HEK293 (cell line): ENCODE measurements at regions not wholly inside any gene's neighbourhood (a gene's known extent, or its start where the extent isn't known, plus 50 kb on each side); places are given as distances from the start of the nearest gene placed in this dataset.

Experiments
- CTCF ChIA-PET: fragments of 350-600 bp; formaldehyde crosslinking; extraction: SDS; loops from one replicate; lab custom pipeline; 2021; ENCODE audit warnings: antibody characterized with exemption; lab: Yijun Ruan, JAX
- POLR2A ChIA-PET: fragments of 300-600 bp; formaldehyde crosslinking; extraction: SDS; loops from one replicate; lab custom pipeline; 2020; ENCODE audit warnings: antibody characterized with exemption, inconsistent platforms; lab: Yijun Ruan, JAX
- H3K27ac ChIP-seq: fragments of 200-500 bp; sonication (Bioruptor generic); 2 replicates; pipeline ENCODE4 v1.5.1; 2014; ENCODE audit warnings: low read depth, low read length, control low read depth, inconsistent platforms; ENCODE audit errors: extremely low read depth
- H3K36me3 ChIP-seq, 2 experiments: fragments of 200-500 bp in 1 of 2; sonication (Bioruptor generic) in 1 of 2; 1 replicate in 1 of 2; 2 replicates in 1 of 2; pipeline ENCODE4 v1.5.1; 2014 to 2017; ENCODE audit warnings: inconsistent platforms in 2 of 2, low read length in 2 of 2; ENCODE audit not compliant: control insufficient read depth in 2 of 2, insufficient read depth in 1 of 2
- H3K4me1 ChIP-seq: fragments of 200-500 bp; sonication (Bioruptor generic); 2 replicates; pipeline ENCODE4 v1.5.1; 2014; ENCODE audit warnings: mild to moderate bottlenecking, low read length, inconsistent platforms; ENCODE audit not compliant: control insufficient read depth, insufficient read depth
- H3K4me3 ChIP-seq: 2 replicates; pipeline ENCODE4 v1.5.1; 2011; ENCODE audit warnings: low read depth, mild to moderate bottlenecking, control low read depth, low read length, moderate library complexity
- H3K9me3 ChIP-seq: fragments of 200-500 bp; sonication (Bioruptor generic); 2 replicates; pipeline ENCODE4 v1.5.1; 2014; ENCODE audit warnings: low read depth, low read length, inconsistent platforms; ENCODE audit not compliant: control insufficient read depth, insufficient read depth
- MEIS1 ChIP-seq: sonication (generic); formaldehyde crosslinking; IDR thresholded peaks from 2 replicates; pipeline ENCODE4 v1.8.1; 2022; ENCODE audit warnings: missing genetic modification reagents, mild to moderate bottlenecking, borderline replicate concordance
- SCRT2 ChIP-seq: fragments of 450-650 bp; formaldehyde crosslinking; IDR thresholded peaks from 2 replicates; pipeline ENCODE4 v1.5.1; 2016; ENCODE audit warnings: missing biosample characterization, missing genetic modification characterization
- YY1 ChIP-seq: fragments of 450-650 bp; formaldehyde crosslinking; IDR thresholded peaks from 2 replicates; pipeline ENCODE4 v1.5.1; 2018; ENCODE audit warnings: missing biosample characterization, missing genetic modification characterization
- ZFP37 ChIP-seq: fragments of 450-650 bp; formaldehyde crosslinking; IDR thresholded peaks from 2 replicates; pipeline ENCODE4 v1.5.1; 2016; ENCODE audit warnings: missing biosample characterization, missing genetic modification characterization
- ZNF24 ChIP-seq: fragments of 450-650 bp; formaldehyde crosslinking; IDR thresholded peaks from 2 replicates; pipeline ENCODE4 v1.5.1; 2016; ENCODE audit warnings: missing biosample characterization, missing genetic modification characterization
- ZNF302 ChIP-seq: fragments of 450-650 bp; formaldehyde crosslinking; IDR thresholded peaks from 2 replicates; pipeline ENCODE4 v1.5.1; 2016; ENCODE audit warnings: missing biosample characterization, missing genetic modification characterization, low read depth
- ZNF341 ChIP-seq: fragments of 450-650 bp; formaldehyde crosslinking; IDR thresholded peaks from 2 replicates; pipeline ENCODE4; 2016; ENCODE audit warnings: low read depth, missing biosample characterization, missing genetic modification characterization
- ZNF416 ChIP-seq: fragments of 450-650 bp; formaldehyde crosslinking; IDR thresholded peaks from 2 replicates; pipeline ENCODE4 v1.5.1; 2016; ENCODE audit warnings: missing biosample characterization, missing genetic modification characterization
- ZNF530 ChIP-seq: fragments of 450-650 bp; formaldehyde crosslinking; IDR thresholded peaks from 2 replicates; pipeline ENCODE4 v1.5.1; 2016; ENCODE audit warnings: low read depth, missing biosample characterization, missing genetic modification characterization
- ZXDB ChIP-seq: fragments of 450-650 bp; formaldehyde crosslinking; IDR thresholded peaks from 2 replicates; pipeline ENCODE4 v1.5.1; 2016; ENCODE audit warnings: missing biosample characterization, missing genetic modification characterization
- TF ChIP-seq, protein P1 (sequence below): fragments of 450-650 bp; formaldehyde crosslinking; IDR thresholded peaks from 2 replicates; pipeline ENCODE4 v1.5.1; 2016; ENCODE audit warnings: missing biosample characterization, missing genetic modification characterization
- TF ChIP-seq, protein P2 (sequence below): fragments of 450-650 bp; formaldehyde crosslinking; IDR thresholded peaks from 2 replicates; pipeline ENCODE4 v1.5.1; 2016; ENCODE audit warnings: missing biosample characterization, missing genetic modification characterization
- TF ChIP-seq, protein P3 (sequence below): fragments of 450-650 bp; formaldehyde crosslinking; IDR thresholded peaks from 2 replicates; pipeline ENCODE4 v1.5.1; 2016; ENCODE audit warnings: missing biosample characterization, missing genetic modification characterization, low read depth
- TF ChIP-seq, protein P4 (sequence below): fragments of 450-650 bp; formaldehyde crosslinking; IDR thresholded peaks from 2 replicates; pipeline ENCODE4 v1.5.1; 2016; ENCODE audit warnings: missing biosample characterization, missing genetic modification characterization, borderline replicate concordance
- TF ChIP-seq, protein P5 (sequence below): fragments of 450-650 bp; formaldehyde crosslinking; IDR thresholded peaks from 2 replicates; pipeline ENCODE4 v1.5.1; 2017; ENCODE audit warnings: missing biosample characterization, missing genetic modification characterization
- TF ChIP-seq, protein P6 (sequence below): fragments of 450-650 bp; formaldehyde crosslinking; IDR thresholded peaks from 2 replicates; pipeline ENCODE4 v1.5.1; 2016; ENCODE audit warnings: missing biosample characterization, missing genetic modification characterization, low read depth
- TF ChIP-seq, protein P7 (sequence below): fragments of 450-650 bp; formaldehyde crosslinking; IDR thresholded peaks from 2 replicates; pipeline ENCODE4 v1.5.1; 2017; ENCODE audit warnings: missing biosample characterization, missing genetic modification characterization

DNA sequence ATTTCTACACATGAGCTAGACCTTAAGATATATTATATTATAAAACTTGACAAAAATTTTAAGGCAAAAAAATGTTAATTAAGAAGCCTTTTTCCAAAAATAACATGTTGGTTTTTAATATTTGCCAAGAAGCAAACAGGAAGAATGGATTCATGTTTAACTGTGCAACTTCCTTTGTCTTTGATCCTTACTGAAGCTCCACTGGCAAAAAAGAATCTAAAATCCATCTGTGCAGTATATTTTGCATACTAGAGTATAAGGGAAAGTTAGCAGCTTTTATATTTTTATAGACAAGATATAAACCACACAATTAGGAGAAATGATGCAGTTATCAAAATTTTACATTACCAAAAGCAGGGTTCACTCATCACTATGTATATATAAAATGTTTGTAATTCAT is 76.9 kb upstream of the RGS18 start:
- Histone ChIP-seq H3K4me3 (no peak overlapping the region), H3K36me3 (no peaks in the 10 kb centered on the region), H3K4me1 (no peaks in the 10 kb centered on the region), H3K27ac (no peak overlapping the region), H3K9me3 (no peaks in the 10 kb centered on the region)
- POLR2A ChIA-PET, result no interaction called here
- CTCF ChIA-PET, result no interaction called here
- TF ChIP-seq ZNF416 (no peak), ZNF302 (no peak), ZNF24 (tag by site-specific recombination) (no peak), ZFP37 (tag by site-specific recombination) (no peak)
- TF ChIP-seq, protein P1, sequence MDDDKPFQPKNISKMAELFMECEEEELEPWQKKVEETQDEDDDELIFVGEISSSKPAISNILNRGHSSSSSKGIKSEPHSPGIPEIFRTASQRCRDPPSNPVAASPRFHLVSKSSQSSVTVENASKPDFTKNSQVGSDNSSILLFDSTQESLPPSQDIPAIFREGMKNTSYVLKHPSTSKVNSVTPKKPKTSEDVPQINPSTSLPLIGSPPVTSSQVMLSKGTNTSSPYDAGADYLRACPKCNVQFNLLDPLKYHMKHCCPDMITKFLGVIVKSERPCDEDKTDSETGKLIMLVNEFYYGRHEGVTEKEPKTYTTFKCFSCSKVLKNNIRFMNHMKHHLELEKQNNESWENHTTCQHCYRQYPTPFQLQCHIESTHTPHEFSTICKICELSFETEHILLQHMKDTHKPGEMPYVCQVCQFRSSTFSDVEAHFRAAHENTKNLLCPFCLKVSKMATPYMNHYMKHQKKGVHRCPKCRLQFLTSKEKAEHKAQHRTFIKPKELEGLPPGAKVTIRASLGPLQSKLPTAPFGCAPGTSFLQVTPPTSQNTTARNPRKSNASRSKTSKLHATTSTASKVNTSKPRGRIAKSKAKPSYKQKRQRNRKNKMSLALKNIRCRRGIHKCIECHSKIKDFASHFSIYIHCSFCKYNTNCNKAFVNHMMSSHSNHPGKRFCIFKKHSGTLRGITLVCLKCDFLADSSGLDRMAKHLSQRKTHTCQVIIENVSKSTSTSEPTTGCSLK (tag by site-specific recombination), result no peak
- TF ChIP-seq, protein P2, sequence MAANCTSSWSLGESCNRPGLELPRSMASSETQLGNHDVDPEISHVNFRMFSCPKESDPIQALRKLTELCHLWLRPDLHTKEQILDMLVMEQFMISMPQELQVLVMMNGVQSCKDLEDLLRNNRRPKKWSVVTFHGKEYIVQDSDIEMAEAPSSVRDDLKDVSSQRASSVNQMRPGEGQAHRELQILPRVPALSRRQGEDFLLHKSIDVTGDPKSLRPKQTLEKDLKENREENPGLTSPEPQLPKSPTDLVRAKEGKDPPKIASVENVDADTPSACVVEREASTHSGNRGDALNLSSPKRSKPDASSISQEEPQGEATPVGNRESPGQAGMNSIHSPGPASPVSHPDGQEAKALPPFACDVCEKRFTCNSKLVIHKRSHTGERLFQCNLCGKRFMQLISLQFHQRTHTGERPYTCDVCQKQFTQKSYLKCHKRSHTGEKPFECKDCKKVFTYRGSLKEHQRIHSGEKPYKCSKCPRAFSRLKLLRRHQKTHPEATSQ (tag by site-specific recombination), result no peak
- TF ChIP-seq, protein P3, sequence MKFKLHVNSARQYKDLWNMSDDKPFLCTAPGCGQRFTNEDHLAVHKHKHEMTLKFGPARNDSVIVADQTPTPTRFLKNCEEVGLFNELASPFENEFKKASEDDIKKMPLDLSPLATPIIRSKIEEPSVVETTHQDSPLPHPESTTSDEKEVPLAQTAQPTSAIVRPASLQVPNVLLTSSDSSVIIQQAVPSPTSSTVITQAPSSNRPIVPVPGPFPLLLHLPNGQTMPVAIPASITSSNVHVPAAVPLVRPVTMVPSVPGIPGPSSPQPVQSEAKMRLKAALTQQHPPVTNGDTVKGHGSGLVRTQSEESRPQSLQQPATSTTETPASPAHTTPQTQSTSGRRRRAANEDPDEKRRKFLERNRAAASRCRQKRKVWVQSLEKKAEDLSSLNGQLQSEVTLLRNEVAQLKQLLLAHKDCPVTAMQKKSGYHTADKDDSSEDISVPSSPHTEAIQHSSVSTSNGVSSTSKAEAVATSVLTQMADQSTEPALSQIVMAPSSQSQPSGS (tag by site-specific recombination), result no peak

DNA sequence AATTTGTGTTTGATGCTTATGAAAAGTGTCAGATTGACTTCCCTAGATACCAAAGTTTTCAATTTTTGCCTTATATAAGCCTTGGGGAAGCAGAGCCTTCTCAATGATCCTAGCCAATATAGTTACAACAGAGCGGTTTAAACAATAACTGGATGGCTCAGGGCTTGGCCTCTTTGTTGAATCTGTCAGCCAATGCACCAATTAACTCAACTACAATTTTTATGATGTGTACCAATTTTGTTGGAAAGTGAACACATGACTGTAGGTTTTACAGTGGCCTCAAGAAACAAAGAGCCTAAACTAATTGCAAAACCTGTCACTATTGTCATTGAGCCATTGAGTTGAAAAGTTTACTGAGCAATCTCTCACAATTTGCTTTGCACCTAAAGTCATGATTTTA is 71.6 kb upstream of the RGS18 start:
- no peaks in the 10 kb centered on the region for H3K9me3 ChIP-seq
- no peak overlapping the region for H3K27ac ChIP-seq
- H3K36me3 ChIP-seq, result no peaks in the 10 kb centered on the region
- POLR2A ChIA-PET, result no interaction called here
- H3K4me1 ChIP-seq, result no peaks in the 10 kb centered on the region
- no peak overlapping the region for H3K4me3 ChIP-seq
- CTCF ChIA-PET, result no interaction called here
- TF ChIP-seq, protein P4, sequence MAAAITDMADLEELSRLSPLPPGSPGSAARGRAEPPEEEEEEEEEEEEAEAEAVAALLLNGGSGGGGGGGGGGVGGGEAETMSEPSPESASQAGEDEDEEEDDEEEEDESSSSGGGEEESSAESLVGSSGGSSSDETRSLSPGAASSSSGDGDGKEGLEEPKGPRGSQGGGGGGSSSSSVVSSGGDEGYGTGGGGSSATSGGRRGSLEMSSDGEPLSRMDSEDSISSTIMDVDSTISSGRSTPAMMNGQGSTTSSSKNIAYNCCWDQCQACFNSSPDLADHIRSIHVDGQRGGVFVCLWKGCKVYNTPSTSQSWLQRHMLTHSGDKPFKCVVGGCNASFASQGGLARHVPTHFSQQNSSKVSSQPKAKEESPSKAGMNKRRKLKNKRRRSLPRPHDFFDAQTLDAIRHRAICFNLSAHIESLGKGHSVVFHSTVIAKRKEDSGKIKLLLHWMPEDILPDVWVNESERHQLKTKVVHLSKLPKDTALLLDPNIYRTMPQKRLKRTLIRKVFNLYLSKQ (tag by site-specific recombination), result no peak
- no peak for TF ChIP-seq YY1 (tag by site-specific recombination)
- TF ChIP-seq MEIS1, result no peak
- no peak for TF ChIP-seq ZNF341 (tag by site-specific recombination)
- TF ChIP-seq SCRT2 (tag by site-specific recombination), result no peak
- TF ChIP-seq ZXDB (tag by site-specific recombination), result no peak

DNA sequence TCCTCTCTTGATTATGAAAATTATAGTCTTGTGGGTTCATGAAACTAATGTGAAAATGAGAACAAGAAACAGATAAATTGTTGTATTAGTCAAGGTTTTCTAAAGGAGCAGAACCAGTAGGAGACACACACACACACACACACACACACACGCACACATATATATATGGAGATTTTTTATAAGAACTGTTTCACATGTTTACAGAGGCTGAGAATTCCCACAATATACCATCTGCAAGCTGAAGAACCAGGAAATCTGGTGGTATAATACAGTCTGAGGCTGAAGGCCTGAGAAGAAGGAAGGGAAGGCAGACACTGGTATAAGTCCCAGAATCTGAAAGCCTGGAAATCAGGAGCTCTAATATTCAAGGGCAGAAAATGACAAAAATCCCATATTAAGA is 70.9 kb upstream of the RGS18 start:
- no peak overlapping the region for H3K4me3 ChIP-seq
- CTCF ChIA-PET, result no interaction called here
- POLR2A ChIA-PET, result no interaction called here
- H3K36me3 ChIP-seq, result no peaks in the 10 kb centered on the region
- no peak overlapping the region for H3K27ac ChIP-seq
- H3K4me1 ChIP-seq, result no peaks in the 10 kb centered on the region
- H3K9me3 ChIP-seq, result no peaks in the 10 kb centered on the region
- no peak for TF ChIP-seq ZNF530 (tag by site-specific recombination)
- TF ChIP-seq, protein P1 (tag by site-specific recombination), result no peak
- TF ChIP-seq, protein P5, sequence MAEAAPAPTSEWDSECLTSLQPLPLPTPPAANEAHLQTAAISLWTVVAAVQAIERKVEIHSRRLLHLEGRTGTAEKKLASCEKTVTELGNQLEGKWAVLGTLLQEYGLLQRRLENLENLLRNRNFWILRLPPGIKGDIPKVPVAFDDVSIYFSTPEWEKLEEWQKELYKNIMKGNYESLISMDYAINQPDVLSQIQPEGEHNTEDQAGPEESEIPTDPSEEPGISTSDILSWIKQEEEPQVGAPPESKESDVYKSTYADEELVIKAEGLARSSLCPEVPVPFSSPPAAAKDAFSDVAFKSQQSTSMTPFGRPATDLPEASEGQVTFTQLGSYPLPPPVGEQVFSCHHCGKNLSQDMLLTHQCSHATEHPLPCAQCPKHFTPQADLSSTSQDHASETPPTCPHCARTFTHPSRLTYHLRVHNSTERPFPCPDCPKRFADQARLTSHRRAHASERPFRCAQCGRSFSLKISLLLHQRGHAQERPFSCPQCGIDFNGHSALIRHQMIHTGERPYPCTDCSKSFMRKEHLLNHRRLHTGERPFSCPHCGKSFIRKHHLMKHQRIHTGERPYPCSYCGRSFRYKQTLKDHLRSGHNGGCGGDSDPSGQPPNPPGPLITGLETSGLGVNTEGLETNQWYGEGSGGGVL, result no peak
- TF ChIP-seq, protein P6, sequence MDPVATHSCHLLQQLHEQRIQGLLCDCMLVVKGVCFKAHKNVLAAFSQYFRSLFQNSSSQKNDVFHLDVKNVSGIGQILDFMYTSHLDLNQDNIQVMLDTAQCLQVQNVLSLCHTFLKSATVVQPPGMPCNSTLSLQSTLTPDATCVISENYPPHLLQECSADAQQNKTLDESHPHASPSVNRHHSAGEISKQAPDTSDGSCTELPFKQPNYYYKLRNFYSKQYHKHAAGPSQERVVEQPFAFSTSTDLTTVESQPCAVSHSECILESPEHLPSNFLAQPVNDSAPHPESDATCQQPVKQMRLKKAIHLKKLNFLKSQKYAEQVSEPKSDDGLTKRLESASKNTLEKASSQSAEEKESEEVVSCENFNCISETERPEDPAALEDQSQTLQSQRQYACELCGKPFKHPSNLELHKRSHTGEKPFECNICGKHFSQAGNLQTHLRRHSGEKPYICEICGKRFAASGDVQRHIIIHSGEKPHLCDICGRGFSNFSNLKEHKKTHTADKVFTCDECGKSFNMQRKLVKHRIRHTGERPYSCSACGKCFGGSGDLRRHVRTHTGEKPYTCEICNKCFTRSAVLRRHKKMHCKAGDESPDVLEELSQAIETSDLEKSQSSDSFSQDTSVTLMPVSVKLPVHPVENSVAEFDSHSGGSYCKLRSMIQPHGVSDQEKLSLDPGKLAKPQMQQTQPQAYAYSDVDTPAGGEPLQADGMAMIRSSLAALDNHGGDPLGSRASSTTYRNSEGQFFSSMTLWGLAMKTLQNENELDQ (tag by site-specific recombination), result no peak
- TF ChIP-seq, protein P7, sequence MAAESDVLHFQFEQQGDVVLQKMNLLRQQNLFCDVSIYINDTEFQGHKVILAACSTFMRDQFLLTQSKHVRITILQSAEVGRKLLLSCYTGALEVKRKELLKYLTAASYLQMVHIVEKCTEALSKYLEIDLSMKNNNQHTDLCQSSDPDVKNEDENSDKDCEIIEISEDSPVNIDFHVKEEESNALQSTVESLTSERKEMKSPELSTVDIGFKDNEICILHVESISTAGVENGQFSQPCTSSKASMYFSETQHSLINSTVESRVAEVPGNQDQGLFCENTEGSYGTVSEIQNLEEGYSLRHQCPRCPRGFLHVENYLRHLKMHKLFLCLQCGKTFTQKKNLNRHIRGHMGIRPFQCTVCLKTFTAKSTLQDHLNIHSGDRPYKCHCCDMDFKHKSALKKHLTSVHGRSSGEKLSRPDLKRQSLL (tag by site-specific recombination), result no peak
